OCI-LY1 (cell line): ENCODE measurements at regions not wholly inside any gene's neighbourhood (a gene's known extent, or its start where the extent isn't known, plus 50 kb on each side); places are given as distances from the start of the nearest gene placed in this dataset.

ENCODE experiments used
- H2AFZ ChIP-seq: fragments of 200-600 bp; sonication (generic), shearing (Covaris generic); 2 replicates; pipeline ENCODE4 v1.6.0; 2014; ENCODE audit warnings: antibody characterized with exemption, mild to moderate bottlenecking, low read length
- H3F3A ChIP-seq: fragments of 200-600 bp; sonication (generic), shearing (Covaris generic); 2 replicates; pipeline ENCODE4 v1.6.0; 2014; ENCODE audit warnings: mild to moderate bottlenecking, antibody characterized with exemption, low read length, moderate library complexity; ENCODE audit not compliant: insufficient read depth
- H3K27ac ChIP-seq: fragments of 200-600 bp; sonication (generic); 2 replicates; pipeline ENCODE4 v1.5.1; 2014; ENCODE audit warnings: low read length, mixed run types, mild to moderate bottlenecking, low read depth; ENCODE audit not compliant: poor library complexity, severe bottlenecking
- H3K27me3 ChIP-seq: fragments of 200-600 bp; sonication (generic); 2 replicates; pipeline ENCODE4 v1.6.0; 2014; ENCODE audit warnings: antibody characterized with exemption, mild to moderate bottlenecking, low read length, moderate library complexity; ENCODE audit not compliant: insufficient read depth
- H3K36me3 ChIP-seq: fragments of 200-600 bp; sonication (generic); 2 replicates; pipeline ENCODE4 v1.6.1; 2014; ENCODE audit warnings: mild to moderate bottlenecking, antibody characterized with exemption, low read length, moderate library complexity, mixed read lengths; ENCODE audit not compliant: insufficient read depth
- H3K4me1 ChIP-seq: fragments of 200-600 bp; sonication (generic); 2 replicates; pipeline ENCODE4 v1.5.1; 2014; ENCODE audit warnings: mild to moderate bottlenecking, low read length, moderate library complexity; ENCODE audit not compliant: insufficient read depth, severe bottlenecking
- H3K4me2 ChIP-seq: fragments of 200-600 bp; sonication (generic), shearing (Covaris generic); 2 replicates; pipeline ENCODE4 v1.6.1; 2014; ENCODE audit warnings: low read length
- H3K4me3 ChIP-seq: fragments of 200-600 bp; sonication (generic); 2 replicates; pipeline ENCODE4 v1.5.1; 2014; ENCODE audit warnings: low read length, low read depth, mild to moderate bottlenecking, mixed read lengths; ENCODE audit not compliant: poor library complexity, severe bottlenecking
- H3K79me2 ChIP-seq: fragments of 200-600 bp; shearing (Covaris generic); 2 replicates; pipeline ENCODE4 v1.6.1; 2016; ENCODE audit warnings: mixed run types, low read length, mixed read lengths; ENCODE audit not compliant: insufficient read depth
- H3K9ac ChIP-seq: fragments of 200-600 bp; sonication (generic), shearing (Covaris generic); 2 replicates; pipeline ENCODE4 v1.6.1; 2014; ENCODE audit warnings: mild to moderate bottlenecking, low read length, mixed read lengths
- H3K9me2 ChIP-seq: fragments of 200-600 bp; sonication (generic), shearing (Covaris generic); 2 replicates; pipeline ENCODE4 v1.6.1; 2014; ENCODE audit warnings: low read depth, mild to moderate bottlenecking, low read length, mixed read lengths
- H3K9me3 ChIP-seq: fragments of 200-600 bp; shearing (Covaris generic); 2 replicates; pipeline ENCODE4 v1.6.1; 2014; ENCODE audit warnings: low read length, mixed read lengths
- H4K20me1 ChIP-seq: fragments of 200-600 bp; sonication (generic), shearing (Covaris generic); 2 replicates; pipeline ENCODE4 v1.6.0; 2016; ENCODE audit warnings: mild to moderate bottlenecking, low read length; ENCODE audit not compliant: insufficient read depth
- EZH2 ChIP-seq: fragments of 200-600 bp; sonication (generic), shearing (Covaris generic); IDR thresholded peaks from 2 replicates; pipeline ENCODE4 v1.8.0; 2017; ENCODE audit warnings: borderline replicate concordance, mixed run types, mild to moderate bottlenecking, antibody characterized with exemption, low read length, moderate library complexity, mixed read lengths
- TF ChIP-seq, protein P1 (sequence below): fragments of 200-600 bp; sonication (generic), shearing (Covaris generic); IDR thresholded peaks from 2 replicates; pipeline ENCODE4 v1.5.1; 2017; ENCODE audit warnings: mild to moderate bottlenecking, antibody characterized with exemption, low read length, moderate library complexity, mixed read lengths

DNA sequence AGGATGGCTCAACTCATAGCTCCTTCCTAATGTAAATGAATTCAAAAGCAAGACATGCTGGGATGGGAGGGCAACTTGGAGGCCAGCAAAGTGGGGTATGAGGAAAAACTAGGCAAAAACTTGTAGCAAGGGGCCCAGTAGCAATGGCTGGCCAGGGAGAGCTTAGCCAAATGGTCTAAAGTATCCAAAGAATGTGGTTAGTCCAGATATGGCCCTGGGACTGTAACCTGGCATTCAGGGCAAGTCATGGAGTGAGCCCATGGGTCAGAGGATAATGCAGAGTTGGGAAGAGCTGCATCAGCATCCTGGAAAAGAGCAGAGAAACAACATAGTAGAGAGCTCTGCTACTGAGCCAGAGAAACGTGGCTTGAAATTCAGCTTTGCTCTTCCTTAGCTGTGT lies 191.7 kb downstream of the SUCLA2 start:
- H3K4me1 ChIP-seq = no peaks in the 10 kb centered on the region
- H2AFZ ChIP-seq = no peak overlapping the region
- H3K27ac ChIP-seq = no peak overlapping the region
- no peaks in the 10 kb centered on the region for H3K9me2 ChIP-seq
- H3K4me3 ChIP-seq = no peak overlapping the region
- TF ChIP-seq EZH2 = no peak
- TF ChIP-seq, protein P1, sequence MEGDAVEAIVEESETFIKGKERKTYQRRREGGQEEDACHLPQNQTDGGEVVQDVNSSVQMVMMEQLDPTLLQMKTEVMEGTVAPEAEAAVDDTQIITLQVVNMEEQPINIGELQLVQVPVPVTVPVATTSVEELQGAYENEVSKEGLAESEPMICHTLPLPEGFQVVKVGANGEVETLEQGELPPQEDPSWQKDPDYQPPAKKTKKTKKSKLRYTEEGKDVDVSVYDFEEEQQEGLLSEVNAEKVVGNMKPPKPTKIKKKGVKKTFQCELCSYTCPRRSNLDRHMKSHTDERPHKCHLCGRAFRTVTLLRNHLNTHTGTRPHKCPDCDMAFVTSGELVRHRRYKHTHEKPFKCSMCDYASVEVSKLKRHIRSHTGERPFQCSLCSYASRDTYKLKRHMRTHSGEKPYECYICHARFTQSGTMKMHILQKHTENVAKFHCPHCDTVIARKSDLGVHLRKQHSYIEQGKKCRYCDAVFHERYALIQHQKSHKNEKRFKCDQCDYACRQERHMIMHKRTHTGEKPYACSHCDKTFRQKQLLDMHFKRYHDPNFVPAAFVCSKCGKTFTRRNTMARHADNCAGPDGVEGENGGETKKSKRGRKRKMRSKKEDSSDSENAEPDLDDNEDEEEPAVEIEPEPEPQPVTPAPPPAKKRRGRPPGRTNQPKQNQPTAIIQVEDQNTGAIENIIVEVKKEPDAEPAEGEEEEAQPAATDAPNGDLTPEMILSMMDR = no peak
- H3F3A ChIP-seq = no peaks in the 10 kb centered on the region
- H3K9me3 ChIP-seq = no peaks in the 10 kb centered on the region
- no peaks in the 10 kb centered on the region for H3K27me3 ChIP-seq
- H3K36me3 ChIP-seq = no peaks in the 10 kb centered on the region
- H3K4me2 ChIP-seq = no peak overlapping the region
- H3K79me2 ChIP-seq = no peaks in the 10 kb centered on the region
- H3K9ac ChIP-seq = no peak overlapping the region
- no peaks in the 10 kb centered on the region for H4K20me1 ChIP-seq

DNA sequence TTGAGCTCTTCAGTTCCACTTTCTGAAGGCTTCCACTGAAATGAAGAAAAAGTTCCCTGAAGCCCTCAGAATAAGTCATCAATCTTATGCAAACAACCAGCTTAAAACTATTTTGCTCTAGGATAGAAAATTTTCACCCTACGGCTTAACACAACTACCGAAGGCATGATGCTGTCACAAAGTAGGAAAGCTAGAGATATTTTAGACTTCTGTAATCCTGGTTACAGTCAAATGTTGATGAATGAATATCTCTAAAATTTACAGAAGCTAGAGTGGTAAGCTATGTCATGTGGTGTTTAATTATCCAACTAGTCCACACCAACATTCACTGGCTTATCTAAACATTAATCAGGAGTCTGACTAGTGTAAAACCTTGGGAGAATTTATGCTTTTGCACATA lies 197.9 kb downstream of the SUCLA2 start:
- no peaks in the 10 kb centered on the region for H3K79me2 ChIP-seq
- no peaks in the 10 kb centered on the region for H3K4me1 ChIP-seq
- TF ChIP-seq, protein P1 = no peak
- TF ChIP-seq EZH2 = no peak
- no peak overlapping the region for H3K27ac ChIP-seq
- H3K4me3 ChIP-seq = no peak overlapping the region
- H2AFZ ChIP-seq = no peak overlapping the region
- no peaks in the 10 kb centered on the region for H3K27me3 ChIP-seq
- H3K9me2 ChIP-seq = no peaks in the 10 kb centered on the region; the same call in 1 of the 2 replicates
- H3K9ac ChIP-seq = no peak overlapping the region
- H4K20me1 ChIP-seq = no peaks in the 10 kb centered on the region
- no peaks in the 10 kb centered on the region for H3K9me3 ChIP-seq
- no peaks in the 10 kb centered on the region for H3F3A ChIP-seq
- no peak overlapping the region for H3K4me2 ChIP-seq
- H3K36me3 ChIP-seq = no peaks in the 10 kb centered on the region

DNA sequence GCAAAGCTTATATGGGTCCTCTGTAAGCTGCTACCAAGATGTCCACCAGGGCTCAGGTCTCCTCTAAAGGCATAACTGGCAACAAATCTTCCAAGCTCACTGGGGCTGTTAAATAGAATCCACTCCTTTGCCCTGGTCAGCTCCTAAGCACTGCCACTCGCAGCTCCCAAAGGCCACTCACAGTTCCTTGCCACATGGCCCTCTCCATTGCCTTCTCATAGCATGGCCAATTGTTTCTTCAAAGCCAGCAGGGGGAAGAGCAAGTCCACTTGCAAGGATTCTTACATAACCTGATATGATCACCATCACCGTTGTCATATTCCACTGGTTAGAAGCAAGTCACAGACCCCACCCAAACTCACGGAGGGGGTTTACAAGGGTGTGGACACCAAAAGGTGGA lies 199.5 kb downstream of the SUCLA2 start:
- H3K4me3 ChIP-seq = no peak overlapping the region
- no peaks in the 10 kb centered on the region; the same call in 1 of the 2 replicates for H3K9me2 ChIP-seq
- no peaks in the 10 kb centered on the region for H4K20me1 ChIP-seq
- no peak overlapping the region for H2AFZ ChIP-seq
- H3K9me3 ChIP-seq = no peaks in the 10 kb centered on the region
- H3K9ac ChIP-seq = no peak overlapping the region
- no peaks in the 10 kb centered on the region for H3K79me2 ChIP-seq
- H3K4me2 ChIP-seq = no peak overlapping the region
- TF ChIP-seq EZH2 = no peak
- TF ChIP-seq, protein P1 = no peak
- H3K36me3 ChIP-seq = no peaks in the 10 kb centered on the region
- no peak overlapping the region for H3K27ac ChIP-seq
- H3K27me3 ChIP-seq = no peaks in the 10 kb centered on the region
- H3F3A ChIP-seq = no peaks in the 10 kb centered on the region
- no peaks in the 10 kb centered on the region for H3K4me1 ChIP-seq
